Osteocyte (in vitro differentiated cells): ENCODE measurements at regions not wholly inside any gene's neighbourhood (a gene's known extent, or its start where the extent isn't known, plus 50 kb on each side); places are given as distances from the start of the nearest gene placed in this dataset.
A peak's percentile ranks its signal among the peaks of the same experiment; 100 is the strongest.

Experiments
- DNase-seq: peaks from one replicate; pipeline ENCODE4 v3.0.0; 2021; ENCODE audit warnings: mixed read lengths; ENCODE audit not compliant: unreplicated experiment; ENCODE audit errors: extremely low spot score
- H3K27ac Mint-ChIP-seq: one replicate; pipeline ENCODE4 v1.8.0; 2021; ENCODE audit warnings: mild to moderate bottlenecking, mixed read lengths; ENCODE audit not compliant: unreplicated experiment
- H3K27me3 Mint-ChIP-seq: one replicate; pipeline ENCODE4 v1.8.0; 2021; ENCODE audit warnings: mixed read lengths; ENCODE audit not compliant: unreplicated experiment
- H3K36me3 Mint-ChIP-seq: one replicate; pipeline ENCODE4 v1.8.0; 2021; ENCODE audit warnings: mixed read lengths; ENCODE audit not compliant: unreplicated experiment
- H3K4me1 Mint-ChIP-seq: one replicate; pipeline ENCODE4 v1.8.0; 2021; ENCODE audit warnings: mixed read lengths; ENCODE audit not compliant: unreplicated experiment
- H3K4me3 Mint-ChIP-seq: one replicate; pipeline ENCODE4 v1.8.0; 2021; ENCODE audit warnings: mild to moderate bottlenecking, moderate library complexity, mixed read lengths; ENCODE audit not compliant: unreplicated experiment
- H3K9me3 Mint-ChIP-seq: one replicate; pipeline ENCODE4 v1.8.0; 2021; ENCODE audit warnings: mixed read lengths; ENCODE audit not compliant: unreplicated experiment
- CTCF ChIP-seq: fragments of 200-600 bp; sonication (generic); IDR thresholded peaks from 2 replicates; pipeline ENCODE4 v1.5.0; 2021; ENCODE audit warnings: antibody characterized with exemption, mild to moderate bottlenecking, moderate library complexity

GRCh38 chr14:31932675-31933074, 144.4 kb upstream of the ARHGAP5 start:
- Mint-ChIP-seq H3K4me1 (peaks cover 12% of the 10 kb centered on the region), H3K27me3 (no peaks in the 10 kb centered on the region), H3K9me3 (no peaks in the 10 kb centered on the region), H3K4me3 (no peak overlapping the region), H3K27ac (no peak overlapping the region), H3K36me3 (no peaks in the 10 kb centered on the region)
- no peak for DNase-seq
- no peak for TF ChIP-seq CTCF

- H3K4me1 Mint-ChIP-seq: peaks cover 8% of the 10 kb centered on the region
- H3K9me3 Mint-ChIP-seq: no peaks in the 10 kb centered on the region
- no peak overlapping the region for H3K27ac Mint-ChIP-seq
- no peak for DNase-seq
- TF ChIP-seq CTCF: no peak
- H3K27me3 Mint-ChIP-seq: no peaks in the 10 kb centered on the region
- H3K4me3 Mint-ChIP-seq: no peak overlapping the region
- H3K36me3 Mint-ChIP-seq: no peaks in the 10 kb centered on the region
These were observed 143.4 kb upstream of the ARHGAP5 start for GRCh38 chr14:31933716-31934115.

GRCh38 chr14:31934767-31935266, 142.3 kb upstream of the ARHGAP5 start:
- H3K9me3 Mint-ChIP-seq: no peaks in the 10 kb centered on the region
- peaks cover 8% of the 10 kb centered on the region for H3K4me1 Mint-ChIP-seq
- H3K27ac Mint-ChIP-seq: no peak overlapping the region
- no peak for DNase-seq
- TF ChIP-seq CTCF: peak; percentile 50
- no peak overlapping the region for H3K4me3 Mint-ChIP-seq
- H3K36me3 Mint-ChIP-seq: no peaks in the 10 kb centered on the region
- H3K27me3 Mint-ChIP-seq: no peaks in the 10 kb centered on the region

GRCh38 chr14:31935391-31935790, 141.7 kb upstream of the ARHGAP5 start:
- no peak overlapping the region for H3K27ac Mint-ChIP-seq
- H3K4me3 Mint-ChIP-seq: no peak overlapping the region
- H3K27me3 Mint-ChIP-seq: no peaks in the 10 kb centered on the region
- DNase-seq: no peak
- no peaks in the 10 kb centered on the region for H3K36me3 Mint-ChIP-seq
- no peaks in the 10 kb centered on the region for H3K9me3 Mint-ChIP-seq
- H3K4me1 Mint-ChIP-seq: peaks cover 7% of the 10 kb centered on the region
- TF ChIP-seq CTCF: no peak

- Mint-ChIP-seq H3K27ac (no peak overlapping the region), H3K4me3 (no peak overlapping the region)
- TF ChIP-seq CTCF: no peak
These were observed 141.0 kb upstream of the ARHGAP5 start for GRCh38 chr14:31936115-31936514.

More at GRCh38 chr14:31936115-31936514, 141.0 kb upstream of the ARHGAP5 start:
- Mint-ChIP-seq H3K27me3 (no peaks in the 10 kb centered on the region), H3K9me3 (no peaks in the 10 kb centered on the region), H3K4me1 (peaks cover 6% of the 10 kb centered on the region), H3K36me3 (no peaks in the 10 kb centered on the region)
- no peak for DNase-seq
